NB4 (cell line): ENCODE measurements at regions not wholly inside any gene's neighbourhood (a gene's known extent, or its start where the extent isn't known, plus 50 kb on each side); places are given as distances from the start of the nearest gene placed in this dataset.

Experiments used
- DNase-seq: peaks from one replicate; pipeline ENCODE4 v3.0.0; 2010; ENCODE audit warnings: low read depth
- H3K4me3 ChIP-seq: one replicate; pipeline ENCODE4 v1.5.1; 2011; ENCODE audit warnings: mild to moderate bottlenecking, low read depth, low read length, moderate library complexity
- CTCF ChIP-seq: IDR thresholded peaks from one replicate; pipeline ENCODE4 v1.5.1; 2012; ENCODE audit warnings: low read depth, low read length
- MAX ChIP-seq: IDR thresholded peaks from 2 replicates; pipeline ENCODE4 v1.6.1; 2011; ENCODE audit warnings: low read depth, low read length
- MYC ChIP-seq: IDR thresholded peaks from 2 replicates; pipeline ENCODE4 v1.6.1; 2011; ENCODE audit warnings: low read depth, low read length
- POLR2A ChIP-seq: IDR thresholded peaks from 2 replicates; pipeline ENCODE4 v1.6.1; 2011; ENCODE audit warnings: mild to moderate bottlenecking; ENCODE audit not compliant: insufficient read length; ENCODE audit errors: extremely low read depth

GRCh38 chr21:7957713-7958064 is 2563.7 kb upstream of the TPTE start:
- no peak overlapping the region for H3K4me3 ChIP-seq
- no peak for DNase-seq
- TF ChIP-seq MYC (no peak), POLR2A (no peak), MAX (no peak), CTCF (no peak)
